ENCODE measurements at regions not wholly inside any gene's neighbourhood (a gene's known extent, or its start where the extent isn't known, plus 50 kb on each side); places are given as distances from the start of the nearest gene placed in this dataset.

- TF ChIP-seq, protein P1, sequence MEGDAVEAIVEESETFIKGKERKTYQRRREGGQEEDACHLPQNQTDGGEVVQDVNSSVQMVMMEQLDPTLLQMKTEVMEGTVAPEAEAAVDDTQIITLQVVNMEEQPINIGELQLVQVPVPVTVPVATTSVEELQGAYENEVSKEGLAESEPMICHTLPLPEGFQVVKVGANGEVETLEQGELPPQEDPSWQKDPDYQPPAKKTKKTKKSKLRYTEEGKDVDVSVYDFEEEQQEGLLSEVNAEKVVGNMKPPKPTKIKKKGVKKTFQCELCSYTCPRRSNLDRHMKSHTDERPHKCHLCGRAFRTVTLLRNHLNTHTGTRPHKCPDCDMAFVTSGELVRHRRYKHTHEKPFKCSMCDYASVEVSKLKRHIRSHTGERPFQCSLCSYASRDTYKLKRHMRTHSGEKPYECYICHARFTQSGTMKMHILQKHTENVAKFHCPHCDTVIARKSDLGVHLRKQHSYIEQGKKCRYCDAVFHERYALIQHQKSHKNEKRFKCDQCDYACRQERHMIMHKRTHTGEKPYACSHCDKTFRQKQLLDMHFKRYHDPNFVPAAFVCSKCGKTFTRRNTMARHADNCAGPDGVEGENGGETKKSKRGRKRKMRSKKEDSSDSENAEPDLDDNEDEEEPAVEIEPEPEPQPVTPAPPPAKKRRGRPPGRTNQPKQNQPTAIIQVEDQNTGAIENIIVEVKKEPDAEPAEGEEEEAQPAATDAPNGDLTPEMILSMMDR (IDR thresholded peaks at IDR 0.05) = no peak
- no peak for TF ChIP-seq POLR2AphosphoS5 (IDR thresholded peaks at IDR 0.05)
Measured at GRCh38 chr2:64812285-64812684, 158.6 kb upstream of the SERTAD2 start.
